ENCODE measurements at regions not wholly inside any gene's neighbourhood (a gene's known extent, or its start where the extent isn't known, plus 50 kb on each side); places are given as distances from the start of the nearest gene placed in this dataset.
"Not testable (repeated sequence)": the region's sequence is repeated elsewhere in the genome, so short reads cannot be mapped to it uniquely, and the experiment has no call there.

GRCh38 chr16:29267891-29268290 lies 138.6 kb downstream of the NPIPB11 start:
- not testable (repeated sequence) for H3K4me1 ChIP-seq (ENCODE audit: insufficient read depth, low read length, poor library complexity, severe bottlenecking); H3K4me2 ChIP-seq (ENCODE audit: low read depth, low read length, poor library complexity, severe bottlenecking)

GRCh38 chr16:29267055-29267619 lies 139.4 kb downstream of the NPIPB11 start:
- H3K9me3 ChIP-seq (ENCODE audit: insufficient read depth, low read depth, low read length); H3K36me3 ChIP-seq (ENCODE audit: insufficient read depth, low read length); H3K27me3 ChIP-seq (ENCODE audit: insufficient read depth, low read length, poor library complexity, severe bottlenecking); H3K4me1 ChIP-seq (ENCODE audit: insufficient read depth, low read length, poor library complexity, severe bottlenecking); H3K4me2 ChIP-seq (ENCODE audit: low read depth, low read length, poor library complexity, severe bottlenecking); H3F3A ChIP-seq (ENCODE audit: low read depth); H2AFZ ChIP-seq (ENCODE audit: low read length); H3K79me2 ChIP-seq (ENCODE audit: insufficient read depth, low read length); H3K4me3 ChIP-seq (ENCODE audit: low read length, poor library complexity, severe bottlenecking); H3K9ac ChIP-seq (ENCODE audit: low read depth, low read length, poor library complexity, severe bottlenecking); H3K9me2 ChIP-seq (replicated peaks; ENCODE audit: low read depth, low read length); H4K20me1 ChIP-seq (ENCODE audit: insufficient read depth, low read length, poor library complexity, severe bottlenecking): not testable (repeated sequence)

More at GRCh38 chr16:29267891-29268290, 138.6 kb downstream of the NPIPB11 start:
- H3K4me3 ChIP-seq (ENCODE audit: low read length, poor library complexity, severe bottlenecking); H4K20me1 ChIP-seq (ENCODE audit: insufficient read depth, low read length, poor library complexity, severe bottlenecking); H2AFZ ChIP-seq (ENCODE audit: low read length); H3F3A ChIP-seq (ENCODE audit: low read depth); H3K9ac ChIP-seq (ENCODE audit: low read depth, low read length, poor library complexity, severe bottlenecking); H3K27me3 ChIP-seq (ENCODE audit: insufficient read depth, low read length, poor library complexity, severe bottlenecking); H3K79me2 ChIP-seq (ENCODE audit: insufficient read depth, low read length); H3K9me2 ChIP-seq (replicated peaks; ENCODE audit: low read depth, low read length); H3K9me3 ChIP-seq (ENCODE audit: insufficient read depth, low read depth, low read length); H3K36me3 ChIP-seq (ENCODE audit: insufficient read depth, low read length): not testable (repeated sequence)

- not testable (repeated sequence) for H3K4me2 ChIP-seq (ENCODE audit: low read depth, low read length, poor library complexity, severe bottlenecking)
These were observed 139.9 kb downstream of the NPIPB11 start for GRCh38 chr16:29266612-29267011.

GRCh38 chr16:29265255-29265853 lies 141.2 kb downstream of the NPIPB11 start:
- not testable (repeated sequence) for H3K9me2 ChIP-seq (replicated peaks; ENCODE audit: low read depth, low read length); H3K4me2 ChIP-seq (ENCODE audit: low read depth, low read length, poor library complexity, severe bottlenecking); H3K4me3 ChIP-seq (ENCODE audit: low read length, poor library complexity, severe bottlenecking); H3F3A ChIP-seq (ENCODE audit: low read depth); H2AFZ ChIP-seq (ENCODE audit: low read length); H3K27me3 ChIP-seq (ENCODE audit: insufficient read depth, low read length, poor library complexity, severe bottlenecking); H3K36me3 ChIP-seq (ENCODE audit: insufficient read depth, low read length); H3K4me1 ChIP-seq (ENCODE audit: insufficient read depth, low read length, poor library complexity, severe bottlenecking); H4K20me1 ChIP-seq (ENCODE audit: insufficient read depth, low read length, poor library complexity, severe bottlenecking); H3K79me2 ChIP-seq (ENCODE audit: insufficient read depth, low read length); H3K9me3 ChIP-seq (ENCODE audit: insufficient read depth, low read depth, low read length); H3K9ac ChIP-seq (ENCODE audit: low read depth, low read length, poor library complexity, severe bottlenecking)

More at GRCh38 chr16:29266612-29267011, 139.9 kb downstream of the NPIPB11 start:
- not testable (repeated sequence) for H3K79me2 ChIP-seq (ENCODE audit: insufficient read depth, low read length); H3K9ac ChIP-seq (ENCODE audit: low read depth, low read length, poor library complexity, severe bottlenecking); H3K27me3 ChIP-seq (ENCODE audit: insufficient read depth, low read length, poor library complexity, severe bottlenecking); H3K36me3 ChIP-seq (ENCODE audit: insufficient read depth, low read length); H3K4me1 ChIP-seq (ENCODE audit: insufficient read depth, low read length, poor library complexity, severe bottlenecking); H4K20me1 ChIP-seq (ENCODE audit: insufficient read depth, low read length, poor library complexity, severe bottlenecking); H3F3A ChIP-seq (ENCODE audit: low read depth); H3K9me2 ChIP-seq (replicated peaks; ENCODE audit: low read depth, low read length); H3K4me3 ChIP-seq (ENCODE audit: low read length, poor library complexity, severe bottlenecking); H2AFZ ChIP-seq (ENCODE audit: low read length); H3K9me3 ChIP-seq (ENCODE audit: insufficient read depth, low read depth, low read length)

- not testable (repeated sequence) for H3K79me2 ChIP-seq (ENCODE audit: insufficient read depth, low read length); H3K9me2 ChIP-seq (replicated peaks; ENCODE audit: low read depth, low read length); H4K20me1 ChIP-seq (ENCODE audit: insufficient read depth, low read length, poor library complexity, severe bottlenecking); H3K4me1 ChIP-seq (ENCODE audit: insufficient read depth, low read length, poor library complexity, severe bottlenecking); H2AFZ ChIP-seq (ENCODE audit: low read length); H3F3A ChIP-seq (ENCODE audit: low read depth); H3K4me2 ChIP-seq (ENCODE audit: low read depth, low read length, poor library complexity, severe bottlenecking); H3K36me3 ChIP-seq (ENCODE audit: insufficient read depth, low read length); H3K9me3 ChIP-seq (ENCODE audit: insufficient read depth, low read depth, low read length); H3K4me3 ChIP-seq (ENCODE audit: low read length, poor library complexity, severe bottlenecking); H3K27me3 ChIP-seq (ENCODE audit: insufficient read depth, low read length, poor library complexity, severe bottlenecking); H3K9ac ChIP-seq (ENCODE audit: low read depth, low read length, poor library complexity, severe bottlenecking)
These were observed 142.3 kb downstream of the NPIPB11 start for GRCh38 chr16:29264080-29264837.

- H3K9me2 ChIP-seq (replicated peaks; ENCODE audit: low read depth, low read length); H4K20me1 ChIP-seq (ENCODE audit: insufficient read depth, low read length, poor library complexity, severe bottlenecking); H3F3A ChIP-seq (ENCODE audit: low read depth); H3K9ac ChIP-seq (ENCODE audit: low read depth, low read length, poor library complexity, severe bottlenecking); H2AFZ ChIP-seq (ENCODE audit: low read length); H3K36me3 ChIP-seq (ENCODE audit: insufficient read depth, low read length); H3K4me1 ChIP-seq (ENCODE audit: insufficient read depth, low read length, poor library complexity, severe bottlenecking); H3K4me3 ChIP-seq (ENCODE audit: low read length, poor library complexity, severe bottlenecking); H3K27me3 ChIP-seq (ENCODE audit: insufficient read depth, low read length, poor library complexity, severe bottlenecking); H3K9me3 ChIP-seq (ENCODE audit: insufficient read depth, low read depth, low read length); H3K79me2 ChIP-seq (ENCODE audit: insufficient read depth, low read length); H3K4me2 ChIP-seq (ENCODE audit: low read depth, low read length, poor library complexity, severe bottlenecking): not testable (repeated sequence)
These were observed 143.8 kb downstream of the NPIPB11 start for GRCh38 chr16:29262725-29263124.

GRCh38 chr16:29261427-29262248 lies 144.9 kb downstream of the NPIPB11 start:
- H2AFZ ChIP-seq (ENCODE audit: low read length); H3K79me2 ChIP-seq (ENCODE audit: insufficient read depth, low read length); H3K4me1 ChIP-seq (ENCODE audit: insufficient read depth, low read length, poor library complexity, severe bottlenecking); H3K27me3 ChIP-seq (ENCODE audit: insufficient read depth, low read length, poor library complexity, severe bottlenecking); H3K4me2 ChIP-seq (ENCODE audit: low read depth, low read length, poor library complexity, severe bottlenecking); H3F3A ChIP-seq (ENCODE audit: low read depth); H4K20me1 ChIP-seq (ENCODE audit: insufficient read depth, low read length, poor library complexity, severe bottlenecking); H3K9ac ChIP-seq (ENCODE audit: low read depth, low read length, poor library complexity, severe bottlenecking); H3K9me3 ChIP-seq (ENCODE audit: insufficient read depth, low read depth, low read length); H3K36me3 ChIP-seq (ENCODE audit: insufficient read depth, low read length); H3K9me2 ChIP-seq (replicated peaks; ENCODE audit: low read depth, low read length); H3K4me3 ChIP-seq (ENCODE audit: low read length, poor library complexity, severe bottlenecking): not testable (repeated sequence)

Data from Loucy (cell line).